CD4-positive, alpha-beta T cell (primary cell): ENCODE measurements at regions not wholly inside any gene's neighbourhood (a gene's known extent, or its start where the extent isn't known, plus 50 kb on each side); places are given as distances from the start of the nearest gene placed in this dataset.
A peak's percentile ranks its signal among the peaks of the same experiment; 100 is the strongest.

Source experiments
- ATAC-seq: fragments of 200-7000 bp; cut with Tn5 transposase; one replicate; pipeline ENCODE4 v1.10.0; 2022; ENCODE audit warnings: mild to moderate bottlenecking; ENCODE audit not compliant: poor library complexity
- CTCF ChIA-PET: fragments of 350-600 bp; sonication (Branson Sonifier 250); formaldehyde crosslinking; loops from one replicate; lab custom pipeline; 2021; ENCODE audit warnings: antibody characterized with exemption, inconsistent platforms; lab: Charles Lee
- POLR2A ChIA-PET: fragments of 350-600 bp; sonication (Branson Sonifier 250); formaldehyde crosslinking; loops from one replicate; lab custom pipeline; 2021; ENCODE audit warnings: antibody characterized with exemption, inconsistent platforms; lab: Charles Lee
- DNase-seq, 14 experiments: peaks; one replicate each; pipeline ENCODE4 v3.0.0-alpha.2; 2013 to 2020; ENCODE audit warnings: mixed read lengths in 2 of 14
- H3K27ac ChIP-seq, 2 donors: one replicate each; pipeline versions ENCODE4 v1.5.1 to v1.7.0; 2013; ENCODE audit warnings: low read length in 2 of 2, low read depth in 1 of 2, mild to moderate bottlenecking in 1 of 2
- H3K27me3 ChIP-seq, 2 experiments: 1 replicate in 1 of 2; 2 replicates in 1 of 2; pipeline versions ENCODE4 v1.6.1 to v1.7.0; 2013; ENCODE audit warnings: low read length in 2 of 2, control low read depth in 1 of 2, mild to moderate bottlenecking in 1 of 2, moderate library complexity in 1 of 2; ENCODE audit not compliant: insufficient read depth in 2 of 2, control insufficient read depth in 1 of 2
- H3K36me3 ChIP-seq: one replicate; pipeline ENCODE4 v1.6.1; 2013; ENCODE audit warnings: low read length, control low read depth; ENCODE audit not compliant: insufficient read depth
- H3K4me1 ChIP-seq: one replicate; pipeline ENCODE4 v1.6.1; 2013; ENCODE audit warnings: low read length, control low read depth; ENCODE audit not compliant: insufficient read depth
- H3K4me3 ChIP-seq: one replicate; pipeline ENCODE4 v1.5.1; 2013; ENCODE audit warnings: mild to moderate bottlenecking, low read length, moderate library complexity
- H3K9me3 ChIP-seq, 2 experiments: 1 replicate in 1 of 2; 2 replicates in 1 of 2; pipeline versions ENCODE4 v1.6.1 to v1.7.0; 2013; ENCODE audit warnings: low read length in 2 of 2, mild to moderate bottlenecking in 2 of 2, control low read depth in 1 of 2, moderate library complexity in 1 of 2; ENCODE audit not compliant: control insufficient read depth in 1 of 2, insufficient read depth in 1 of 2
- H3K27ac Mint-ChIP-seq: one replicate; pipeline ENCODE4 v1.8.0; 2020; ENCODE audit warnings: mixed read lengths
- H3K27me3 Mint-ChIP-seq: one replicate; pipeline ENCODE4 v1.8.0; 2021; ENCODE audit warnings: mixed read lengths
- H3K36me3 Mint-ChIP-seq: one replicate; pipeline ENCODE4 v1.8.0; 2021; ENCODE audit warnings: low read depth, mixed read lengths
- H3K4me1 Mint-ChIP-seq: one replicate; pipeline ENCODE4 v1.8.0; 2021; ENCODE audit warnings: low read depth, mixed read lengths
- H3K4me3 Mint-ChIP-seq: one replicate; pipeline ENCODE4 v1.8.0; 2020; ENCODE audit warnings: mild to moderate bottlenecking, mixed read lengths
- H3K9me3 Mint-ChIP-seq: one replicate; pipeline ENCODE4 v1.8.0; 2020; ENCODE audit warnings: mixed read lengths
- CTCF ChIP-seq: fragments of 200-600 bp; IDR thresholded peaks from one replicate; pipeline ENCODE4 v1.8.0; 2022; ENCODE audit warnings: antibody characterized with exemption, mild to moderate bottlenecking
- intact Hi-C, 2 experiments: fragments of 100-400 bp; cut with DNase I in 1 of 2; cut with micrococcal nuclease in 1 of 2; formaldehyde crosslinking; loops; one replicate each; pipeline versions ENCODE4 v1.15.1 to v1.9.0; 2023 to 2025; cut with DNase I, micrococcal nuclease

GRCh38 chr4:152009983-152010709 lies 249.3 kb upstream of the GATB start:
- H3K4me3 Mint-ChIP-seq: peak overlapping the region; percentile 52
- peak overlapping the region; percentile 78 for H3K27ac Mint-ChIP-seq
- Histone ChIP-seq H3K36me3 (no peaks in the 10 kb centered on the region), H3K27ac (peak overlapping the region in 1 of 2 donors; percentile 18), H3K27me3 (no peaks in the 10 kb centered on the region), H3K4me3 (no peak overlapping the region), H3K4me1 (peaks cover 46% of the 10 kb centered on the region), H3K9me3 (no peaks in the 10 kb centered on the region)
- H3K4me1 Mint-ChIP-seq: peaks cover 59% of the 10 kb centered on the region
- no peaks in the 10 kb centered on the region for H3K36me3 Mint-ChIP-seq
- no peaks in the 10 kb centered on the region for H3K27me3 Mint-ChIP-seq
- DNase-seq (no peak), ATAC-seq (no peak)
- intact Hi-C loops: loop anchor here in 1 of 2 experiments (5.0 kb wide), 2 partner anchors 92 to 242 kb away; no protein-coding TSS in a partner anchor
- ChIA-PET POLR2A (interaction anchor here (1.0 to 2.8 kb wide), 6 partner anchors 11 to 91 kb away, joined by 3 to 12 read pairs (median 5); no protein-coding TSS in a partner anchor), CTCF (no interaction called here)
- TF ChIP-seq CTCF: no peak
- H3K9me3 Mint-ChIP-seq: peaks cover 4% of the 10 kb centered on the region

GRCh38 chr4:152009031-152009670 lies 248.3 kb upstream of the GATB start:
- Mint-ChIP-seq H3K4me1 (peaks cover 51% of the 10 kb centered on the region), H3K36me3 (no peaks in the 10 kb centered on the region), H3K9me3 (peaks cover 4% of the 10 kb centered on the region), H3K27ac (peak overlapping the region; percentile 29), H3K27me3 (no peaks in the 10 kb centered on the region), H3K4me3 (no peak overlapping the region)
- ATAC-seq: no peak
- ChIA-PET CTCF (no interaction called here), POLR2A (interaction anchor here (1.0 to 2.8 kb wide), 2 partner anchors 12 to 92 kb away, joined by 3 to 12 read pairs; no protein-coding TSS in a partner anchor)
- peaks cover 36% of the 10 kb centered on the region for H3K4me1 ChIP-seq
- H3K4me3 ChIP-seq: no peak overlapping the region
- no peak for DNase-seq
- H3K36me3 ChIP-seq: no peaks in the 10 kb centered on the region
- intact Hi-C loops: no loop called here
- TF ChIP-seq CTCF: no peak
- H3K27ac ChIP-seq: no peak overlapping the region
- no peaks in the 10 kb centered on the region for H3K27me3 ChIP-seq
- H3K9me3 ChIP-seq: no peaks in the 10 kb centered on the region

GRCh38 chr4:152007111-152007510 lies 246.3 kb upstream of the GATB start:
- POLR2A ChIA-PET: no interaction called here
- no peak for ATAC-seq
- DNase-seq: no peak
- no peak for TF ChIP-seq CTCF
- Histone ChIP-seq H3K27me3 (no peaks in the 10 kb centered on the region), H3K9me3 (no peaks in the 10 kb centered on the region), H3K36me3 (no peaks in the 10 kb centered on the region), H3K4me1 (peaks cover 34% of the 10 kb centered on the region), H3K27ac (no peak overlapping the region), H3K4me3 (no peak overlapping the region)
- peaks cover 2% of the 10 kb centered on the region for H3K9me3 Mint-ChIP-seq
- peaks cover 45% of the 10 kb centered on the region for H3K4me1 Mint-ChIP-seq
- no peaks in the 10 kb centered on the region for H3K27me3 Mint-ChIP-seq
- no peaks in the 10 kb centered on the region for H3K36me3 Mint-ChIP-seq
- CTCF ChIA-PET: no interaction called here
- H3K27ac Mint-ChIP-seq: no peak overlapping the region
- no peak overlapping the region for H3K4me3 Mint-ChIP-seq
- intact Hi-C loops: no loop called here
